NCI-H1436 (cell line): ENCODE measurements at regions not wholly inside any gene's neighbourhood (a gene's known extent, or its start where the extent isn't known, plus 50 kb on each side); places are given as distances from the start of the nearest gene placed in this dataset.

ENCODE experiments used
- DNase-seq: peaks from one replicate; lab custom pipeline; 2025; lab: John Stamatoyannopoulos, UW

DNA sequence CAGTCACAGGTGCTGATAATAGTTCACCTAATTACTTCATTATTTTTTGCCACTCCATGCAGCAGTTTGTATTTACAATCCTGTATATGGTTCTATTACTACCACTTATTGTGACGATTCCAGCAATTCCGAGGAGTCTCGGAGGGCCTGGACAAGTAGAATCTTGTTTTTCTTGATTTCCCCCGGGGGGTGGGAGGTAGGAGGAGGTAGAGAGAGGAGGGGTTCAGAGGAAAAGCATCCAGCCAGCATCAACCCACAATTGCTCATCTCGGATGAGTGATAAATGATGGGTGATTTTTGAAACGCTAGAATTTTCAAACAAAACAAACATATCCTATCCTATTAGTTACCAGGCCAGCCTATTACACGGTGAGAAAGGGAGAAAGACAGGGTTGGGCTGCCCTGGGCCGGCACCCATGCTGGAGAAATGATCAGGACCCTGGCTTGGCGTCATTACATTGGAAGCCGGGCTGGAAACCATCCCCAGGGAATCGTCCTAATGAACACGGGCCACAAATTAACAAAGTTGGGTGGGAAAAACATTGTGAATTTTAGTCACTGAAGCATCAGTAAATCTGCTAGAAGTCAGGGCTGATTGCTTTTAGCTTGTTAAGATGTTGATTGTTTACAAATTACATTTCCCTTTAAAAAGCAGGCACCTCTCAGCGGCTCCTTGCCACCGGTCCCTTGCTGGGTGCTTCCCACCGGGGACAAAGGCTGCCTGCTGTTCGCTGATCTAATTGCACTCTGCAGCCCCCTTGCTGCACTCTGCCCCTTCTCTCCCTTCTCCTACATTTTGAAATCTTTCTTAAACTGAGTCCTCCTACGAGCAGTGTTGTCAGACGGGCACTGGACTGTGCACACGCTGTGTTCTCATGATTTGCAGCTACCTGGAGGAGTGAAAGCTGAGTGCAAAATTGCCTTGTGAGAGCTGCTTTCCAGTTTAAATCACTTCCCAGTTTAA is 95.5 kb downstream of the FAM204A start:
- DNase-seq = peak; percentile 90

DNA sequence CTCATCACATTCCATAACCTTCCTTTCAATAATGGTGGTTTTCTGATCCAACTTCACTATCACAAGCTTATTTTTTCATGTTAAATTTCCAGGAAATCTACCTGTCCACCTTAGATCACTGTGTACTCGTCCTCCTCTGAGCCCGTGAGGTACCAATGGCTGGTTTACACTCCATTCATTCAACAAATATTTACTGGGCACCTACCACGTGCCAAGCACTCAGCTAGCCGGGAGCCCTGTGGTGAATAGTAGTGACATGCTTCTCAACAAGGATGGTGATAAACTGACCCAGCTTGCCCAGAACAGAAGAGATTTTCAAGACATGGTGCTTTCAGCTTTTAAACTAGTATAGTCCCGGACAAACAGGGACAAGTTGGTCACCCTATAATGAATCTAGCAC is 98.2 kb downstream of the FAM204A start:
- no peak for DNase-seq

DNA sequence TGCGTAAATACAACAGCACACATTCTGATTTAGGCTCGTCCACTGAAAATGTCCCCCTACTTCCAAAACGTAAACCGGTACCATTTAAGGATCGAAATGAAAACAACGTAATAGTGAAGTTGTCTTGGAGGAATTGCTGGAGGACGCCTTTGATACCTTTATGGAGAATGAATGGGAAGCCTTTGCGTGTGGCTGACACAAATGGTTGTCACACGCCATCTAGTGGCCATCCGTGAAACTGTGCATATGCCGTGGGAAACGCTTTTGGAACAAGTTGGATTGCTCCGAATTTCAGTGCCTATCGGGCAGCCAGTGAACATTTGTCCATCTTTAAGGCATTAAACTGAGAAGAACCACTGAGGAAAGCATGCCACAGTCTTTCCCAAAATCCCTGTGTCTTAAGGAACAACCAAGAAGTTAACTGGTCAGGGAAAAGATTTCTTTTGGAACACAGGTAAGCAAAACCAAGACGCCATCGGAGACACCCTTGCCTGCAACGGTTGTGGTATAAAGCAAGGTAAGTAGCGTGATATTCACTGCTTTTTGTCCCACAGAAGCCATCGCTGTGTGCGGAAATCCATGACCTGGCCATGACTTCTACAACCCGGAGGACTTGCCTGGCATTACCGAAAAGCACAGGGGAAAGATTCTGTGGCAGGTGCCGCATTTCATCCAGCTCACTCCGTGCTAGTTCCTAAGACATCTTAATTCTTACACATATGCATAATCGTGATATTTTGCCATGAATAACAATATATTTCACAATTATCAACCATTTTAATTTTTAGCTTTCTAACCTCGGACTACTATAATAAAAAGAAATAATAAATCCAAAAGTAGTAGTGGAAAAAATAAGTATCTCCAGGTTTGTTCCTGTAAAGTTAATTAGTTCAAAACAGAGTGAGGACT is 100.6 kb downstream of the FAM204A start:
- peak; percentile 87 for DNase-seq

GRCh38 chr10:118239236-118239630 is 102.9 kb downstream of the FAM204A start:
- no peak for DNase-seq

DNA sequence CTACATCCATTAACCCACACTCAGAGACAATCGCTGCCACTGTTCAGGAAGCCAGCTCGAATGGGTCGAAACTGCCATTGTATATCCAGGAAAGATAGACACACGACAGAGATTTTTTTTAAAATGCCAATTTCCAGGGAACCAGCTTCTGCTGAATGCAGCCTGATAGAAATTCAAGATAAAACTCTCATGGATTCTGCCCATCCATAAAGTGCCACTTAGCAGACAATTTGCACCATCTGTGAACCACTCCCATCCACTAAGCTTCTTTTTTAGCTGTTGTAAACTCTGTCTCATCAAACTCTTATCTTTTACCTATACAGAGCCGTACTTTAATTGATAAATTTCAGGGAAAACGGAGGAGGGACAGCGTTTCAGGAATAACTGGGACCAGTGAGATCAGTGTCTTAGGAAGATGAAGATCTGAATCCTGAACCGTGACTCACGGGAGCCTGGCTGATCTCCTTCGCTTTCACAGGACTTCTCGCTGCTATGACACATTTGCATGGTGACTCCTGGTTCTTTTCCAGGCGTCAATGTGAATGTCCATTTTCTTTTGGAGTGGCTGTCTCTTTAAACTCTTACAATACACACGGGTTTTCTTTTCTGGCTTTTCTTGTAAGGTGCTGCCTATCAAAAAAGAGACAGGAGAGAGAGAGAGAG is 103.4 kb downstream of the FAM204A start:
- no peak for DNase-seq

GRCh38 chr10:118237930-118238329 is 104.2 kb downstream of the FAM204A start:
- DNase-seq = no peak

- no peak for DNase-seq
These were observed 107.4 kb downstream of the FAM204A start for GRCh38 chr10:118234683-118235082.

GRCh38 chr10:118220346-118220850 is 121.7 kb downstream of the FAM204A start:
- DNase-seq = no peak

DNA sequence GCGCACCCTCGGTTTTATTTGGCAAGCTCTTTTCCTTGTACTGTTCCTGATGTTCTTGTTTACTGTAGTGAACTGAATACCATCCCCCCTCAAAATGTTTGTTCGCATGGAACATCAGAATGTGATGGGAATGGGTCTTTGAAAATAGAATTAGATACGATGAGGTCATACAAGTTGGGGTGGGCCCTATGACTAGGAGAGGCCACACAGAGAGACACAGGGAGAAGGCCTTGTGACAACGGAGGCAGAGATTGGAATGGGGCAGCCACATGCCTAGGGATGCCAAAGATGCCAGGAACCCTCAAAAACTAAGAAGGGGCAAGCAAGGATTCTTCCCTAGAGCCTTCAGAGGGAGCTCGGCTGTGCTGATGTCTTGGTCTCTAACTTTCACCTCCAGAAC is 123.6 kb downstream of the FAM204A start:
- DNase-seq = no peak

GRCh38 chr10:118216571-118217170 is 125.5 kb downstream of the FAM204A start:
- DNase-seq = no peak

- DNase-seq = no peak
These were observed 126.1 kb downstream of the FAM204A start for GRCh38 chr10:118216020-118216419.

DNA sequence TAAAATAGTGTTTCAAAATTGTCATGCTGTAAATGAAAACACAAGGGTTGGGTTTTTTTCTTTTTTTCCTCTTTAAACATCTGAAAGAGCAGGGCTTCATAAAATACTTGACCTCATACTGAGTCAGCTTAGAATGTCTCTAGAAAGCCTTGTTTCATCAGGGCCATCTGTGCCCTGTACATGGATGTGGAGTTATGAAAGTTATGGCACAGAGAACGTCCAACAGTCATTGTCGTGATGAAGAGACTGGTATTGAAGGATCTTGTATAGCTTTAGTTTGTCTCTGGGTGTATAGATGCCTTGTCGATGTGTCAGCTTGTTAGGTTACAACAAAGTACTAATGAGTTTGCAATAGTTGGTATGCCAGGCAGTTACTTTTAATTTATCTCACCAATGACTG is 127.3 kb downstream of the FAM204A start:
- no peak for DNase-seq

- no peak for DNase-seq
These were observed 128.7 kb downstream of the FAM204A start for GRCh38 chr10:118213436-118213835.

GRCh38 chr10:118210276-118210675 is 131.8 kb downstream of the FAM204A start:
- DNase-seq = no peak

DNA sequence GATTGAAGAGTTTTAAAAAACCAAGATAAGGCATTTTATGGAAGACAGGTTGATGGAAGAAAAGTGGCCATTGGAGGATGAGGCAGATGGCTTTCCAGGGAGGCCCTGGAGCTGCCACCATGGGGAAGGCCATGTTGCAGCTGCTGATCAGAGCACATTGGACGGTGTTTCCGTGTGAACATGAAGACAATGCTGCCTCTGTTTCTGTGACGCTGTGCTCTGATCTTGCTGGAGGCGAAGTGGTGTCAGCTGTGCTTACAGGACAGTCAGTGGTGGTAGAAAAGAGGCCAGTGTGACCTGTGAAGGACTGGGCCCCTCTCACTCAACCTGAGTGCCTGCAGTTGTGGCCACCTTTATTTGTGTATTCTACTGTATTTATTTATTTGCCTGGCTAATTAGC is 132.9 kb downstream of the FAM204A start:
- DNase-seq = no peak

GRCh38 chr10:118207470-118208007 is 134.6 kb downstream of the FAM204A start:
- DNase-seq = no peak

DNA sequence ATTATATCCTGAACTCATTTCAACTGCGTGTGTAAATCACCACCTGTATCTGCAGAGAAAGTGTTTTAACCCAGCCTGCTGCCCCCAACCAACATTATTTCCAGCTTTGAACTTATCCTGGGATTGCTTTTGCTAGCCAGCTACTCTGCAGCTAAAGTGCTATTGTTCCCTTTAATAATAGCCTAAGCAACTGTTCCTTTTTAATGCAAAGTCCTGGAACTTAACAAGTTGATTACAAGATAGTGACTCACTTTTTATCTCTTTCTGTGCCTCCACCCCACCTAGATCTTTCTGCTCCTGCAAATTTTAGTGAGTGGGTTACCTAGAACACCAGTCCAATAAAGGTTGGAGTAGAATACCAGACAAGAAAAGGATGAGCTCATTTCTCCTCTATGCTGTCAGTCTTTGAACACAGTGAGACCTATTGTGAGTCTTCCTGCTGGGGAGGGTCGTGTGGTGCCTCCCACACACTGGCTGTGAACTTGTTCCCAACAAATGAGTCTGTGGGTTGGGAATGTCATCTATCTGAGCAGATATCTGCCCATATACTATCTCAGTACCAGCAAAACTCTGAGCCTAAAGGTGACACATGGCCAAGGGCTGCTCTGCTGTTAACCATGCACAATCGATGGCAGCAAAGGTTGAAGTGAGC is 137.7 kb downstream of the FAM204A start:
- DNase-seq = no peak

GRCh38 chr10:118203461-118203860 is 138.7 kb downstream of the FAM204A start:
- DNase-seq = no peak

- no peak for DNase-seq
These were observed 146.4 kb downstream of the FAM204A start for GRCh38 chr10:118195729-118196128.

DNA sequence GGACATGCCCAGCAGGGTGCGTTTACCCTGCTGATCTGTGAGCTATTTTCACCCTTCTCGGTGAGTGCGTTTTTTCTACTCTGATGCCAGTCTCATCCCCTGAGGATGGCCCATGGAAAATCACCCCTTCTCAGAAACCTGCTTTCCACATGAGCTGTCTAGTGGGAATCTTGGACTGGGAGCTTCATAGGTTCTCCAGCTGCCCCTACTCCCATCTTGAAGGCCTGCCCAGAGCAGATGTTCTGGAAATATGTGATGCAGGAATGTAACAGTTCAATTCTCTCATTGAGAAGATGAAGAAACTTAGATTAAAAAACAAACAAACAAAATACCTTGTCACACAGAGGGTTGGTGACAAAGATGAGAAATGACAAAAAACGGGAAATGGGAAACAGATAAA is 146.9 kb upstream of the RAB11FIP2 start:
- DNase-seq = no peak

GRCh38 chr10:118181021-118181420 is 134.3 kb upstream of the RAB11FIP2 start:
- no peak for DNase-seq
